HCT116 (cell line): ENCODE measurements at regions not wholly inside any gene's neighbourhood (a gene's known extent, or its start where the extent isn't known, plus 50 kb on each side); places are given as distances from the start of the nearest gene placed in this dataset.

Experiments used
- ATAC-seq: fragments of 200-7000 bp; cut with Tn5 transposase; 2 replicates; pipeline ENCODE4 v1.9.1; 2020; ENCODE audit warnings: mild to moderate bottlenecking, moderate library complexity
- BruUV-seq: library from RNA; stranded (reverse); fragments of 400-500 nt; replicated peaks from 2 replicates; lab custom pipeline; 2021; lab: Mats Ljungman, UMichigan
- CTCF ChIA-PET: fragments of 300-600 bp; sonication (Branson Sonifier 250); formaldehyde crosslinking; loops from one replicate; lab custom pipeline; 2021; ENCODE audit warnings: antibody characterized with exemption; lab: Charles Lee
- POLR2A ChIA-PET: fragments of 300-600, 350-600 bp; sonication (Branson Sonifier 250); formaldehyde crosslinking; loops from one replicate; lab custom pipeline; 2021; ENCODE audit warnings: antibody characterized with exemption; lab: Charles Lee
- RAD21 ChIA-PET, 2 experiments: fragments of 300-600 bp; sonication (Branson Sonifier 250); formaldehyde crosslinking; loops; one replicate each; lab custom pipeline; 2023; ENCODE audit warnings: low total read pairs in 2 of 2; ENCODE audit not compliant: uncharacterized antibody in 2 of 2, unreplicated experiment in 2 of 2, low non-redundant PET in 1 of 2; lab: Charles Lee
- DNase-seq: peaks from one replicate; pipeline ENCODE4 v3.0.0-alpha.2; 2010; ENCODE audit warnings: low read depth, low spot score
- H2AFZ ChIP-seq: fragments of 200-600 bp; shearing (Covaris generic), sonication (generic); 2 replicates; pipeline ENCODE4 v1.6.1; 2017; ENCODE audit warnings: low read depth, mixed run types, mixed read lengths, antibody characterized with exemption, low read length; ENCODE audit not compliant: poor library complexity, severe bottlenecking
- H3K27ac ChIP-seq: 2 replicates; pipeline ENCODE4 v1.5.1; 2012; ENCODE audit warnings: low read depth, low read length
- H3K27me3 ChIP-seq: fragments of 200-600 bp; sonication (generic); 2 replicates; pipeline ENCODE4 v1.6.1; 2016; ENCODE audit warnings: mixed run types, low read length, mixed read lengths; ENCODE audit not compliant: insufficient read depth
- H3K36me3 ChIP-seq, 2 experiments: fragments of 200-500 bp in 1 of 2; fragments of 200-600 bp in 1 of 2; sonication (Bioruptor generic) in 1 of 2; sonication (generic) in 1 of 2; 2 replicates each; pipeline versions ENCODE4 v1.5.1 to v1.6.1; 2014 to 2016; ENCODE audit warnings: low read length in 2 of 2, inconsistent platforms in 1 of 2, mixed read lengths in 1 of 2, mixed run types in 1 of 2; ENCODE audit not compliant: insufficient read depth in 2 of 2, control insufficient read depth in 1 of 2
- H3K4me1 ChIP-seq, 2 experiments: fragments of 200-600 bp in 1 of 2; sonication (generic) in 1 of 2; 2 replicates each; pipeline versions ENCODE4 v1.5.1 to v1.6.1; 2012 to 2017; ENCODE audit warnings: low read length in 2 of 2, inconsistent platforms in 1 of 2, mild to moderate bottlenecking in 1 of 2, mixed read lengths in 1 of 2, mixed run types in 1 of 2, moderate library complexity in 1 of 2; ENCODE audit not compliant: insufficient read depth in 2 of 2, control insufficient read depth in 1 of 2
- H3K4me2 ChIP-seq: fragments of 200-600 bp; sonication (generic); 2 replicates; pipeline ENCODE4 v1.6.1; 2017; ENCODE audit warnings: mixed run types, low read length, mixed read lengths
- H3K4me3 ChIP-seq, 2 experiments: fragments of 200-600 bp in 1 of 2; sonication (generic) in 1 of 2; replicated peaks in 1 of 2; 2 replicates each; pipeline ENCODE4 v1.5.1; 2011 to 2016; ENCODE audit warnings: low read length in 2 of 2, control low read depth in 1 of 2, low read depth in 1 of 2, mild to moderate bottlenecking in 1 of 2, mixed read lengths in 1 of 2, mixed run types in 1 of 2
- H3K79me2 ChIP-seq: fragments of 200-600 bp; sonication (generic); 2 replicates; pipeline ENCODE4 v1.6.1; 2017; ENCODE audit warnings: mild to moderate bottlenecking, mixed run types, low read length, moderate library complexity, mixed read lengths; ENCODE audit not compliant: insufficient read depth
- H3K9ac ChIP-seq: fragments of 200-600 bp; sonication (generic); 2 replicates; pipeline ENCODE4 v1.6.1; 2016; ENCODE audit warnings: low read length, mixed read lengths
- H3K9me2 ChIP-seq: fragments of 200-600 bp; sonication (generic), shearing (Covaris generic); 2 replicates; pipeline ENCODE4 v1.6.1; 2017; ENCODE audit warnings: mixed run types, mild to moderate bottlenecking, moderate library complexity; ENCODE audit not compliant: insufficient read depth
- H3K9me3 ChIP-seq, 2 experiments: fragments of 200-500 bp in 1 of 2; fragments of 200-600 bp in 1 of 2; sonication (Bioruptor generic) in 1 of 2; sonication (generic) in 1 of 2; 2 replicates each; pipeline ENCODE4 v1.6.1; 2014 to 2017; ENCODE audit warnings: low read length in 2 of 2, mixed read lengths in 2 of 2, inconsistent platforms in 1 of 2, low read depth in 1 of 2, mild to moderate bottlenecking in 1 of 2, mixed run types in 1 of 2, moderate library complexity in 1 of 2; ENCODE audit not compliant: control insufficient read depth in 1 of 2, insufficient read depth in 1 of 2
- H4K20me1 ChIP-seq: fragments of 200-600 bp; sonication (generic), shearing (Covaris generic); 2 replicates; pipeline ENCODE4 v1.6.1; 2017; ENCODE audit warnings: mixed run types, mild to moderate bottlenecking, moderate library complexity; ENCODE audit not compliant: insufficient read depth
- CBX3 ChIP-seq: IDR thresholded peaks from 2 replicates; pipeline ENCODE4 v1.6.1; 2012; ENCODE audit warnings: low read depth
- EGR1 ChIP-seq: IDR thresholded peaks from 2 replicates; pipeline ENCODE4 v1.6.1; 2012; ENCODE audit warnings: low read depth
- ELF1 ChIP-seq: IDR thresholded peaks from 2 replicates; pipeline ENCODE4 v1.6.1; 2012; ENCODE audit warnings: low read depth, borderline replicate concordance
- EZH2 ChIP-seq: fragments of 200-600 bp; sonication (generic); IDR thresholded peaks from 2 replicates; pipeline ENCODE4 v1.6.1; 2017; ENCODE audit warnings: antibody characterized with exemption, mixed run types
- EZH2phosphoT487 ChIP-seq: fragments of 200-600 bp; IDR thresholded peaks from 2 replicates; pipeline ENCODE4 v1.6.1; 2018; ENCODE audit warnings: antibody characterized with exemption, borderline replicate concordance
- JUND ChIP-seq: IDR thresholded peaks from 2 replicates; pipeline ENCODE4 v1.6.1; 2012
- POLR2AphosphoS5 ChIP-seq: IDR thresholded peaks from 2 replicates; pipeline ENCODE4 v1.6.1; 2011; ENCODE audit warnings: mild to moderate bottlenecking, low read depth, low read length, moderate library complexity
- REST ChIP-seq: IDR thresholded peaks from 2 replicates; pipeline ENCODE4 v1.6.1; 2012; ENCODE audit warnings: low read depth
- SP1 ChIP-seq: IDR thresholded peaks from 2 replicates; pipeline ENCODE4 v1.6.1; 2012; ENCODE audit warnings: low read depth
- SRF ChIP-seq: IDR thresholded peaks from 2 replicates; pipeline ENCODE4 v1.6.1; 2012; ENCODE audit warnings: low read depth
- TCF7L2 ChIP-seq: IDR thresholded peaks from 2 replicates; pipeline ENCODE4 v1.7.0; 2011; ENCODE audit warnings: borderline replicate concordance, inconsistent platforms; ENCODE audit not compliant: insufficient read depth, insufficient read length; ENCODE audit errors: extremely low read depth
- ZBTB33 ChIP-seq: IDR thresholded peaks from 2 replicates; pipeline ENCODE4 v1.6.1; 2011; ENCODE audit warnings: mild to moderate bottlenecking, low read length, moderate library complexity; ENCODE audit not compliant: insufficient replicate concordance; ENCODE audit errors: extremely low read depth
- ZFX ChIP-seq: fragments of 450-650 bp; IDR thresholded peaks from 2 replicates; pipeline ENCODE4 v1.6.1; 2017
- intact Hi-C: fragments of 100-400 bp; cut with micrococcal nuclease; formaldehyde crosslinking; loops from 2 replicates; pipeline ENCODE4 v1.10.0; 2022

GRCh38 chr1:58931756-58932155 lies 147.9 kb upstream of the JUN start:
- Histone ChIP-seq H3K36me3 (no peaks in the 10 kb centered on the region), H3K4me1 (peaks cover 21 to 40% of the 10 kb centered on the region in 2 experiments), H3K9ac (no peak overlapping the region), H4K20me1 (no peaks in the 10 kb centered on the region), H2AFZ (no peak overlapping the region), H3K9me2 (no peaks in the 10 kb centered on the region), H3K27me3 (peaks cover 19% of the 10 kb centered on the region; the same call in 1 of the 2 replicates), H3K4me2 (no peak overlapping the region), H3K4me3 (no peak overlapping the region), H3K79me2 (no peaks in the 10 kb centered on the region), H3K9me3 (no peaks in the 10 kb centered on the region), H3K27ac (no peak overlapping the region)
- no TSS peak for BruUV-seq
- intact Hi-C loops: no loop called here
- DNase-seq: no peak
- TF ChIP-seq JUND: no peak
- TF ChIP-seq TCF7L2: no peak
- TF ChIP-seq ZBTB33: no peak
- no peak for TF ChIP-seq POLR2AphosphoS5
- TF ChIP-seq CBX3: no peak
- TF ChIP-seq ELF1: no peak
- TF ChIP-seq ZFX: no peak
- no peak for TF ChIP-seq EGR1
- no peak for TF ChIP-seq EZH2phosphoT487
- TF ChIP-seq REST: no peak
- no peak for TF ChIP-seq SRF
- TF ChIP-seq SP1: no peak
- no peak for TF ChIP-seq EZH2
- no peak for ATAC-seq
- ChIA-PET CTCF (no interaction called here), RAD21 (no interaction called here), POLR2A (no interaction called here)
